Muscle of back (tissue), 3 donors: ENCODE measurements at regions not wholly inside any gene's neighbourhood (a gene's known extent, or its start where the extent isn't known, plus 50 kb on each side); places are given as distances from the start of the nearest gene placed in this dataset.
A peak's percentile ranks its signal among the peaks of the same experiment; 100 is the strongest.
"Not testable (repeated sequence)": the region's sequence is repeated elsewhere in the genome, so short reads cannot be mapped to it uniquely, and the experiment has no call there.

Experiments
- DNase-seq, 3 donors: peaks; one replicate each; pipeline versions ENCODE4 v3.0.0 to v3.0.0-alpha.2; 2013

GRCh38 chr2:155035308-155035707, 336.8 kb downstream of the KCNJ3 start:
- no peak for DNase-seq

GRCh38 chr2:155033652-155034051, 335.2 kb downstream of the KCNJ3 start:
- no peak for DNase-seq

GRCh38 chr2:155030296-155030695, 331.8 kb downstream of the KCNJ3 start:
- DNase-seq, result no peak

DNA sequence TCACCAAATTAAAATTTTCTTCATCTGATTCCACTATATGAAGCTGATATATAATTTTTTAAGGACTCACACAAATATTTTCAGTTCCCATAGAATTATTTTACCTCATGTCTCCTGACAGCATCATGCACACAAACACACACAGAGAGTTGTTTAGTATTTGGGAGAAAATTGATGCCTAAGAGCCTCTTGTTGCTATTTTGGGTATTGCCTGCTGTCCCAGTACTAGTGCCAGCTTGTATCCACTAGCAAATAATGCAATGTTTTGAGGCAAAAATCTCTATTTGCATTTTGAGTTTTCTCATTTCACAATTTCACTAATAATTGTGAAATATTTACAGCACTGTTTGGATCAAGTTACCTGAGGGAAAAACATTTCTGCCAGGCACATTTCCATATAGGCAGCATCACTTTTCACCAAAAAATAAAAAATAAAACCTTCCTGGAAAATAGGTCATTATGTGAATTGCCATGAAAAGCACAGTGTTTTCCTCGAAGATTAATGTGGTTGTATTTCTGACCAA, 328.2 kb downstream of the KCNJ3 start:
- no peak for DNase-seq

DNA sequence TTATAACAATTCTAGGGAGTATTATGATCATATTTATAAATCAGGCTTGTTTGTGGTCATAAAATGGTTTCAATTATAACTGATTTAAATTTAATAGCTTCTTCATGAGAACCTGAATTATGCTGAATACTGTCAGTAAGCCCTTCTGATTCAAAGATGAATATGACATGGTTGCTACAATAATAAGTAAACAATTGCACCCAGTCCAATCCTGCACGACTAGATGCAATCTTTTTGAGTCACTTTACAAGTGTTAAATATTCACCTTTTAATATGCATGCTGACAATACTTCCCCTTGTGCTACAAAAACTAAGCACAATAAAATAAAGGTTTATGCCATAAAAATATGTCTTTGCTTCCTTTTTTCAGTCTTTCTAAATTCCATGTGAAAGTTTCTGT, 325.2 kb downstream of the KCNJ3 start:
- no peak for DNase-seq

DNA sequence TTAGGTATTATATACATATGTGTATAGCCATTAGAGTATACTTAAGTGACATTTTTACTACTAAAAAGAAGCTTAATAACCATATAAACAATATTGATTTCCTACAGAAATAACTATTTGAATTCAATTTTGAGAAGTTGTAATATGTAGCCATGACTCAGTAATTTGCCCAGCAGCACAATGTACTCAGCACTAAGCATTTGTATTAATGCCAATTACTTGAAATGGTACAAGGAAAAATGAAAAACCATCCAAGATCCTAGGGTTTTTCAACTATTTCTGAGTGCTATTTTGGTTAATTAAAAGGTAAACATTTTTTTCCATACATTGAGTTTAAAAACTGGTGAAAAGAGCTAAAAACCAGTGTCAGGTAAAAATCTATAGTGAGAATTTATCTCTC, 324.0 kb downstream of the KCNJ3 start:
- DNase-seq, result no peak

GRCh38 chr2:155021618-155022017, 323.1 kb downstream of the KCNJ3 start:
- no peak for DNase-seq

DNA sequence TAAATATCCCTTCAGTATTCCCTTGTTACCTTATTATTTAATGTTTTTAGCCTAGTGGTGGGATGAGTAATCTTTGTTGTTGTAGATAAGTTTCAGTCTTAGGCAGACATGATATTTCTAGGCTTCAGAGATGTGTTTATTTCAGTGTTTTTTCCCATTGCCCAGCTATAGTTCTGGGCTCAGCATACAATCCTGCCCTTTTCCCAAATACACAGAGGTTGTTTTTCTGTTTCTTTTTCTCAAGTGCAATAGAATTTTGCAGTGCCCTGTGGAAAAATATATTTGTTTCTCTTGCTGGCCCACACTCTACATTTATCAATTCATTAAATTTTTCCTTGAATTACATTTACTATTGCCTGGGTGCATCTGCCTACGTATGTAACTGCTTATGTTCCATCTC, 321.8 kb downstream of the KCNJ3 start:
- DNase-seq, result no peak

DNA sequence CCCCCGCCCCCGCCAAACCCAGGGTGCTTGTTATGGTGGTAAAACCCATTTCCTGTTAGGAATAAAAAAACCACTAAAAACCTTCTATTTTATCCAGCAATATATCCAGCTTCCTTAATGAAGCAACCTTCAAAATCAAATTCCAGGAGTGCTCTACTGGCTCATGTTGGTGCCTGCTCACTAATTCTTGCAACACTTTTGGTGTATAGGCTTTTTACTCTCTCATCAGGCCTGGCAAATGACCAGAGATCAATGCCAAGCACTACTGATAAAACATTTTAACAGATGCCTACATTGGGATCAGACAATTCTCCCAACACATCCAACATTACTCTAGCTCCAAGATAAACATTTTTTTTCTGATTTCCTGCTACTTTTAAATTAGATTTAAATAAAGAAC, 312.4 kb downstream of the KCNJ3 start:
- no peak for DNase-seq

GRCh38 chr2:154995361-154995760, 296.9 kb downstream of the KCNJ3 start:
- no peak for DNase-seq

- peak; percentile 4 to 50 (median 9) for DNase-seq
Measured at GRCh38 chr2:154992826-154993225, 294.3 kb downstream of the KCNJ3 start.

DNA sequence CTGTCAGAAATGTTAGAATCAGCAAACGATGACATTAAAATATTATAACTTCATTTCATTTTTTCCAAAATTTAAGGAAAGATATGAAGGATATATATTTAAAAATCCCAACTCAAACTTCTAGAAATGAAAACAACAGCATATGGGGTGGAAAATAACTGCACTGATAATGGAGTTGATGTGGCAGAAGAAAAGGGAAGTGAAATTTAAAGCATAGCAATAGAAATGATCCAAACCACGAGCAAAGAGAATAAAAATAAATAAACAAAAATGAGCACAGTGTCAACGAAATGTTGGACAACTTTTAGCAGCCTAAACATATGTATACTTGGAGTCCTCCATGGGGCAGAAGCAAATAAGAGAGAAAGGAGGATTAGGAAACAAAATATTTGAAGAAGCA, 280.2 kb downstream of the KCNJ3 start:
- no peak for DNase-seq

- DNase-seq, result no peak
Measured at GRCh38 chr2:154978244-154978643, 279.7 kb downstream of the KCNJ3 start.

GRCh38 chr2:154974041-154974440, 275.5 kb downstream of the KCNJ3 start:
- no peak for DNase-seq

DNA sequence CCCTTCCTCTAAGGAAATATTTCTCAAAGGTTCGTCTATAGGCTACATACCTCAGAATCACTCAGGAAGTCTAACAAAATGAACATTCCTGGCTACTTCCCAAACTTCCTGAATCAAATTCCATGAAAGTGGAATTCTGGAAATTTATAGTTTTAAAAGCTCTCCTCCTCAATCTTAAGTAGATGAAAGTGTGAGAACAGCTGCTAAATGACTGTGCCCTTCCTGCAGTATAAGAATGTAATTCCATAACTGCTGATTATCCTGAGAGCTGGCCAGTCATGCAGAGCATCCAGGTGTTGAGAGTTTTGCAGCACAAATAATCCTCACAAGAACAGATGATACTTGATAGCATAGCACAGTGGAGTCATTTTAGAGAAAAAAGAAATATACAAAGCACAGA, 265.0 kb downstream of the KCNJ3 start:
- DNase-seq, result peak in 1 of 3 donors; percentile 10

- DNase-seq, result no peak
Measured at GRCh38 chr2:154961676-154962075, 263.2 kb downstream of the KCNJ3 start.

DNA sequence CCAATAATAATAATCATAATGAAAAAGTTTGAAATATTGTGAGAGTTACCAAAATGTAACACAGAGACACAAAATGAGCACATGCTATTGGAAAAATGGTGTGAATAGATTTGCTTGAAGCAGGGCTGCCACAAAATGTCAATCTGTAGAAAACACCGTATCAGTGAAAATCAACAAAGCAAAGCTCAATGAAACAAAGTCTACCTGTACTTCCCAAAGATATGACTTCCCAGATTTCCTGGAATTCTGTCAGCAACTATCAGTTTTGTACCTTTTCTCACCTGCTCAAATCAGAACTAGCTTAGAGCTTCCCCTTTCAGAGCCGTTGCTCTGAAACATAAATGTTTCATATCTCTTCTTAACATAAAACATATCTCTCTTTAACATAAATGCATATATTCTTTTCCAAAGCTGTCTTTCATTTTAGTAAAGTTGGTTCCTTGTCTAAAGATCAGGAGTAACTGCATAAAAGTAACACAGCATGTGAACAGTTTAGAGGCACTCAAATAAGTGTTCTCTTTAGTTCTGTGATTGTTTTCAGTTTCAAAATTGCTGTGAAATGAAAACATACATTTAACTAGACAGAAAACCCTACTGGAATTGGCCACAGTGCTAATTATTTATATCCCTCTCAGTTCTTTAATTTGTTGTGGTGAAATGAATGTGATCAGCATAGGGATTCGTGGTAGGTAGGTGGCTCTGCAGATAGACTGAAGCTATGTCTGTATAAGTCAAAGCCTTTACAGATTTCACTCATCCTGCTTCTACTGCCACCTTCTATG, 262.5 kb downstream of the KCNJ3 start:
- DNase-seq, result no peak

- DNase-seq, result peak in 2 of 3 donors; percentile 4 to 6
Measured at GRCh38 chr2:154952346-154952980, 254.0 kb downstream of the KCNJ3 start.

DNA sequence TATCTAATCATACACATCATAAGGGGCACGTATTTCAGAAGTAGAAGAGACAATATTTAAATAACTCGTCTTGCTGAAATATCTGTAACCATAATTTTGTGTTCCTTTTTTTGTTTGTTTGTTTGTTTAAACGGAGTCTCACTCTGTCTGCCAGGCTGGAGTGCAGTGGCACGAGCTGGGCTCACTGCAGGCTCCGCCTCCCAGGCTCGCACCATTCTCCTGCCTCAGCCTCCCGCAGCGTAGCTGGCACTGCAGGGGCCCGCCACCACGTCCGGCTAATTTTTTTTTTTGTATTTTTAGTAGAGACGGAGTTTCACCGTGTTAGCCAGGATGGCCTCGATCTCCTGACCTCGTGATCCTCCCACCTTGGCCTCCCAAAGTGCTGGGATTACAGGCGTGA, 248.9 kb downstream of the KCNJ3 start:
- not testable (repeated sequence) for DNase-seq

DNA sequence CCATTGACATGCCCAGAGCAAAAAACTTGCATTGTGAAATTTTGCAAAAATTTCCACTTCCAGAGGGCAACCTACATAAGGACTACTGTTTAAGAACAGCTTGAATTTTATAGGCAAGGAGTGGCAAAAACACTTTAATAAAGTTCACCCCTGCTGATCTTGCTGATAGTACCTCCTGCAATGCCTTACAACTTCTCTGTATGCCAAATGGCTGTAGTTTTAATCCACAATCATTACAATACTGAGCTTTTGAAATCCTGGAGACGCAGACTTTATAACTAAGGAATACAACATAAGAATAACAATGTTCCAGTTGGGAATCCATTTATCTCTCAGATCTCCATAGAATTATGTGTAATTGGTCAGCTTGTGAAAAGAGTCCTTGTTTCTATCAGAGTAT, 247.5 kb downstream of the KCNJ3 start:
- no peak for DNase-seq

- no peak for DNase-seq
Measured at GRCh38 chr2:154941379-154941778, 242.9 kb downstream of the KCNJ3 start.

DNA sequence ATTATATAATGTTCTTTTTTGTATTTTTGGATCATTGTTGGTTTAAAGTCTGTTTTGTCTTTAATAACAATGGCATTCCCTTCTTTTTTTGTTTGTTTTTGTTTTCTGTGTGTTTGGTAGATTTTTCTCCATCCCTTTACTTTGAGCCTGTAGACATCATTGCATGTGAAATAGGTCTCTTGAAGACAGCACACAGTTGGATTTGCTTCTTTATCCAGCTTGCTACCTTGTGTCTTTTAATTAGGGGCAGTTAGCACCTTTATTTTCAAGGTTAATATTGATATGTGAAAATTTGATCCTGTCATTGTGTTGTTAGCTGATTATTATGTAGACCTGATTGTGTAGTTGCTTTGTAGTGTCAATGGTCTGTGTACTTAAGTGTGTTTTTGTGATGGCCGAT, 235.7 kb downstream of the KCNJ3 start:
- no peak for DNase-seq

DNA sequence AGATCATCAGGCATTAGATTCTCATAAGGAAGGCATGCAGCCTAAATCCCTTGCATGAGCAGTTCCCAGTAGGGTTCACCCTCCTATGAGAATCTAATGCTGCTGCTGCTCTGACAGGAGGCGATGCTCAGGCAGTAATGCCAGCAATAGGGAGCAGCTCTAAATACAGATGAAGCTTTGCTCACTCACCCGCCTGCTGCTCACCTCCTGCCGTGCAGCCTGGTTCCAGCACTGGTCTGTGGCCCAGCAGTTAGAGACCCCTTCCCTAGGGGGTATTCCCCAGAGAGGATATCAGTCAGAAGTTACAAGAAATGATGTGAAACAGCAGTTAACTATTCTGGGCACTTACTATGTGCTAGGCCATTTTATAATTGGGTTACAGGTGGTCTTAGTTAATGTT, 226.0 kb downstream of the KCNJ3 start:
- DNase-seq, result no peak
